H9 (cell line): ENCODE measurements at regions not wholly inside any gene's neighbourhood (a gene's known extent, or its start where the extent isn't known, plus 50 kb on each side); places are given as distances from the start of the nearest gene placed in this dataset.

Experiments used
- DNase-seq: peaks from one replicate; pipeline ENCODE4 v3.0.0-alpha.2; 2017
- H2AFZ ChIP-seq: one replicate; pipeline ENCODE4 v1.6.1; 2013; ENCODE audit warnings: mild to moderate bottlenecking, low read length, control low read depth, moderate library complexity
- H2AK5ac ChIP-seq: 2 replicates; pipeline ENCODE4 v1.6.1; 2013; ENCODE audit warnings: low read length, control low read depth, mixed read lengths; ENCODE audit not compliant: insufficient read length
- H2BK120ac ChIP-seq: one replicate; pipeline ENCODE4 v1.6.1; 2013; ENCODE audit warnings: low read depth, mild to moderate bottlenecking, low read length, control low read depth, inconsistent platforms; ENCODE audit not compliant: poor library complexity, severe bottlenecking
- H2BK12ac ChIP-seq: 2 replicates; pipeline ENCODE4 v1.6.1; 2013; ENCODE audit warnings: low read length, control low read depth, mixed read lengths, low read depth; ENCODE audit not compliant: insufficient read length
- H2BK15ac ChIP-seq: 2 replicates; pipeline ENCODE4 v1.6.1; 2013; ENCODE audit warnings: low read depth, low read length, control low read depth
- H2BK20ac ChIP-seq: one replicate; pipeline ENCODE4 v1.6.1; 2013; ENCODE audit warnings: low read depth, mild to moderate bottlenecking, low read length, control low read depth, inconsistent platforms; ENCODE audit not compliant: poor library complexity, severe bottlenecking
- H2BK5ac ChIP-seq: 2 replicates; pipeline ENCODE4 v1.6.1; 2013; ENCODE audit warnings: low read length, control low read depth, mixed read lengths; ENCODE audit not compliant: insufficient read length
- H3K14ac ChIP-seq: 2 replicates; pipeline ENCODE4 v1.6.1; 2013; ENCODE audit warnings: low read length, control low read depth; ENCODE audit not compliant: insufficient read depth
- H3K18ac ChIP-seq: 2 replicates; pipeline ENCODE4 v1.6.1; 2013; ENCODE audit warnings: low read depth, mild to moderate bottlenecking, mixed read lengths, low read length, control low read depth; ENCODE audit not compliant: insufficient read length
- H3K23ac ChIP-seq: 2 replicates; pipeline ENCODE4 v1.6.1; 2013; ENCODE audit warnings: low read length, control low read depth, mixed read lengths, low read depth; ENCODE audit not compliant: insufficient read length
- H3K23me2 ChIP-seq: 2 replicates; pipeline ENCODE4 v1.6.1; 2013; ENCODE audit warnings: low read depth, mild to moderate bottlenecking, mixed read lengths, low read length, control low read depth; ENCODE audit not compliant: insufficient read length, poor library complexity, severe bottlenecking
- H3K27ac ChIP-seq: 2 replicates; pipeline ENCODE4 v1.5.1; 2013; ENCODE audit warnings: low read length, control low read depth, mixed read lengths, low read depth; ENCODE audit not compliant: insufficient read length
- H3K27me3 ChIP-seq: 2 replicates; pipeline ENCODE4 v1.6.1; 2013; ENCODE audit warnings: low read length, control low read depth, inconsistent platforms; ENCODE audit not compliant: insufficient read depth
- H3K4ac ChIP-seq: 2 replicates; pipeline ENCODE4 v1.6.1; 2013; ENCODE audit warnings: low read depth, mild to moderate bottlenecking, control low read depth, inconsistent platforms, low read length, moderate library complexity
- H3K4me1 ChIP-seq: 2 replicates; pipeline ENCODE4 v1.6.1; 2013; ENCODE audit warnings: low read length, control low read depth, inconsistent platforms; ENCODE audit not compliant: insufficient read depth
- H3K4me2 ChIP-seq: 2 replicates; pipeline ENCODE4 v1.6.1; 2013; ENCODE audit warnings: low read length, control low read depth, mixed read lengths; ENCODE audit not compliant: insufficient read length, insufficient read depth
- H3K56ac ChIP-seq: 2 replicates; pipeline ENCODE4 v1.6.1; 2013; ENCODE audit warnings: low read depth, mild to moderate bottlenecking, mixed read lengths, low read length, control low read depth; ENCODE audit not compliant: insufficient read length
- H3K79me1 ChIP-seq: 2 replicates; pipeline ENCODE4 v1.6.1; 2013; ENCODE audit warnings: low read depth, mild to moderate bottlenecking, moderate library complexity, low read length, control low read depth, inconsistent platforms; ENCODE audit not compliant: insufficient read depth, poor library complexity, severe bottlenecking
- H3K79me2 ChIP-seq: 2 replicates; pipeline ENCODE4 v1.6.1; 2013; ENCODE audit warnings: low read length, control low read depth, inconsistent platforms; ENCODE audit not compliant: insufficient read depth
- H3K9ac ChIP-seq: 2 replicates; pipeline ENCODE4 v1.6.1; 2013; ENCODE audit warnings: low read length, control low read depth, mixed read lengths; ENCODE audit not compliant: insufficient read length; ENCODE audit errors: extremely low read depth
- H3K9me3 ChIP-seq: one replicate; pipeline ENCODE4 v1.6.1; 2013; ENCODE audit warnings: low read depth, low read length, inconsistent platforms; ENCODE audit not compliant: control insufficient read depth
- H3T11ph ChIP-seq: one replicate; pipeline ENCODE4 v1.6.1; 2013; ENCODE audit warnings: mild to moderate bottlenecking, low read length, control low read depth, inconsistent platforms
- H4K20me1 ChIP-seq: one replicate; pipeline ENCODE4 v1.6.1; 2013; ENCODE audit not compliant: control insufficient read depth, insufficient read length, insufficient read depth
- H4K5ac ChIP-seq: 2 replicates; pipeline ENCODE4 v1.6.1; 2013; ENCODE audit warnings: low read depth, mild to moderate bottlenecking, mixed read lengths, low read length, control low read depth; ENCODE audit not compliant: insufficient read length
- H4K8ac ChIP-seq: replicated peaks from 2 replicates; pipeline ENCODE4 v1.6.1; 2013; ENCODE audit warnings: low read length, control low read depth, mixed read lengths, low read depth; ENCODE audit not compliant: insufficient read length
- H4K91ac ChIP-seq: 2 replicates; pipeline ENCODE4 v1.6.1; 2013; ENCODE audit warnings: low read depth, mild to moderate bottlenecking, moderate library complexity, mixed read lengths, low read length, control low read depth; ENCODE audit not compliant: insufficient read length
- H3K27ac Mint-ChIP-seq, 3 experiments: 2 replicates in 2 of 3; 3 replicates in 1 of 3; pipeline ENCODE4 v1.8.0; 2020 to 2021; ENCODE audit warnings: mixed read lengths in 3 of 3, mild to moderate bottlenecking in 1 of 3, moderate library complexity in 1 of 3
- H3K27me3 Mint-ChIP-seq: 2 replicates; pipeline ENCODE4 v1.8.0; 2021; ENCODE audit warnings: low read depth, mild to moderate bottlenecking, moderate library complexity, mixed read lengths
- H3K36me3 Mint-ChIP-seq, 3 experiments: 2 replicates in 2 of 3; 3 replicates in 1 of 3; pipeline ENCODE4 v1.8.0; 2020 to 2021; ENCODE audit warnings: low read depth in 3 of 3, mixed read lengths in 3 of 3; ENCODE audit not compliant: insufficient read depth in 1 of 3
- H3K4me1 Mint-ChIP-seq, 2 experiments: 2 replicates each; pipeline ENCODE4 v1.8.0; 2020; ENCODE audit warnings: mixed read lengths in 2 of 2
- H3K4me3 Mint-ChIP-seq, 2 experiments: 2 replicates in 1 of 2; 3 replicates in 1 of 2; pipeline ENCODE4 v1.8.0; 2020 to 2021; ENCODE audit warnings: mild to moderate bottlenecking in 2 of 2, mixed read lengths in 2 of 2, moderate library complexity in 1 of 2
- H3K9me3 Mint-ChIP-seq, 2 experiments: 2 replicates in 1 of 2; 3 replicates in 1 of 2; pipeline ENCODE4 v1.8.0; 2020; ENCODE audit warnings: mild to moderate bottlenecking in 2 of 2, mixed read lengths in 2 of 2, moderate library complexity in 1 of 2
- WGBS: extraction: QIAGEN DNeasy Blood & Tissue Kit; methylation state at CpG from one replicate; pipeline ENCODE4 v1.1.7; 2013; ENCODE audit warnings: missing lambda C conversion rate, low lambda C conversion rate, mixed read lengths; ENCODE audit not compliant: insufficient read length; ENCODE audit errors: extremely low coverage; 5-methylcytosine and 5-hydroxymethylcytosine counted together
- TF ChIP-seq, protein P1 (sequence below): fragments of 200-600 bp; sonication (generic); conservative IDR thresholded peaks from 3 replicates; pipeline ENCODE4 v1.8.0; 2021; ENCODE audit warnings: antibody characterized with exemption, mild to moderate bottlenecking

DNA sequence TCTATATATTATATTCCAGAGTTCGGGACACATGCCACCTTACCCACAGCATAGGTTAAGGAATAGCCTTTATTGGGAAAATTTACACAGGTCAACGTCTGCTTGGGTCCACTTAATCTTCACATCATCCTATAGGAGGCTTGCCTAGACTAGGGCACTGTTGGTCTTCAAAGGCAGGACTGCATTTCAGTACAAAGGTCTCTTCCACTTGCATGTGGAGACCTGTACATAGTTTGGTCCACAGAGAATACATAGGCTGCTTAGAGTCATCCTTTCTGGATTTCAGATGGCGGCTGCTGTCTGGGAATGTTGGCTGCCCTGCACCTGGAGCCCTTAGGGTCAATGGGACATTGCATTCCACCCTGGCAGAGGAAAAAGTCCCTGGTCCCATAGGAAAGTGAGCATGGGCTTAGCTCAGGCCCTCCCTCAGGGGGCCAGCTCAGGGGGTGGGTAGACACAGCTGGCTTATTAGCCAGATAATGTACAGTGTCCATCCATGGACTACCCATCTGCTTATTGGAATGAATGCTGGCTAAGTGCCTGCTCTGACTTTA, 75.3 kb upstream of the TGFBR2 start:
- no CpG with 5 or more reads among the region's 3 CpGs for WGBS

More for the DNA sequence above, 75.3 kb upstream of the TGFBR2 start:
- no peak overlapping the region for H4K8ac ChIP-seq
- no peak overlapping the region for H3K18ac ChIP-seq
- no peak overlapping the region for H3K56ac ChIP-seq
- no peak overlapping the region for H2BK12ac ChIP-seq
- no peak overlapping the region for H3K27ac ChIP-seq
- no peak overlapping the region for H4K91ac ChIP-seq
- no peak overlapping the region for H3K14ac ChIP-seq
- DNase-seq, result no peak
- no peaks in the 10 kb centered on the region for H3K9me3 ChIP-seq
- no peak overlapping the region for H2AK5ac ChIP-seq
- no peak overlapping the region for H3K23ac ChIP-seq
- no peak overlapping the region for H2BK5ac ChIP-seq
- H3K36me3 Mint-ChIP-seq, result peaks cover 0 to under 1% (median under 1%) of the 10 kb centered on the region in 3 experiments; a peak in 1 of 7 replicates
- no peaks in the 10 kb centered on the region for H3K23me2 ChIP-seq
- no peak overlapping the region for H2BK120ac ChIP-seq
- H3K79me2 ChIP-seq, result no peaks in the 10 kb centered on the region
- peaks cover 0 to 2% of the 10 kb centered on the region in 2 experiments; a peak in 1 of 5 replicates for H3K9me3 Mint-ChIP-seq
- H2BK15ac ChIP-seq, result no peak overlapping the region
- no peaks in the 10 kb centered on the region for H3K27me3 ChIP-seq
- no peak overlapping the region for H4K5ac ChIP-seq
- no peaks in the 10 kb centered on the region for H3K4me1 Mint-ChIP-seq
- no peak overlapping the region for H2AFZ ChIP-seq
- H3T11ph ChIP-seq, result no peak overlapping the region
- H3K9ac ChIP-seq, result no peak overlapping the region
- H3K4me1 ChIP-seq, result no peaks in the 10 kb centered on the region
- no peak overlapping the region for H3K4ac ChIP-seq
- no peak overlapping the region for H3K4me3 Mint-ChIP-seq
- no peak overlapping the region; a peak in 1 of 7 replicates for H3K27ac Mint-ChIP-seq
- H3K79me1 ChIP-seq, result no peaks in the 10 kb centered on the region
- H3K4me2 ChIP-seq, result no peak overlapping the region
- H3K27me3 Mint-ChIP-seq, result no peaks in the 10 kb centered on the region
- TF ChIP-seq, protein P1, sequence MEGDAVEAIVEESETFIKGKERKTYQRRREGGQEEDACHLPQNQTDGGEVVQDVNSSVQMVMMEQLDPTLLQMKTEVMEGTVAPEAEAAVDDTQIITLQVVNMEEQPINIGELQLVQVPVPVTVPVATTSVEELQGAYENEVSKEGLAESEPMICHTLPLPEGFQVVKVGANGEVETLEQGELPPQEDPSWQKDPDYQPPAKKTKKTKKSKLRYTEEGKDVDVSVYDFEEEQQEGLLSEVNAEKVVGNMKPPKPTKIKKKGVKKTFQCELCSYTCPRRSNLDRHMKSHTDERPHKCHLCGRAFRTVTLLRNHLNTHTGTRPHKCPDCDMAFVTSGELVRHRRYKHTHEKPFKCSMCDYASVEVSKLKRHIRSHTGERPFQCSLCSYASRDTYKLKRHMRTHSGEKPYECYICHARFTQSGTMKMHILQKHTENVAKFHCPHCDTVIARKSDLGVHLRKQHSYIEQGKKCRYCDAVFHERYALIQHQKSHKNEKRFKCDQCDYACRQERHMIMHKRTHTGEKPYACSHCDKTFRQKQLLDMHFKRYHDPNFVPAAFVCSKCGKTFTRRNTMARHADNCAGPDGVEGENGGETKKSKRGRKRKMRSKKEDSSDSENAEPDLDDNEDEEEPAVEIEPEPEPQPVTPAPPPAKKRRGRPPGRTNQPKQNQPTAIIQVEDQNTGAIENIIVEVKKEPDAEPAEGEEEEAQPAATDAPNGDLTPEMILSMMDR, result no peak
- H2BK20ac ChIP-seq, result no peak overlapping the region
- no peaks in the 10 kb centered on the region for H4K20me1 ChIP-seq
